Breast epithelium (tissue), 4 donors: ENCODE measurements at regions not wholly inside any gene's neighbourhood (a gene's known extent, or its start where the extent isn't known, plus 50 kb on each side); places are given as distances from the start of the nearest gene placed in this dataset.

Experiments
- DNase-seq, 2 donors: peaks; one replicate each; pipeline ENCODE4 v3.0.0-alpha.2; 2019; ENCODE audit warnings: low spot score in 2 of 2
- H3K27ac ChIP-seq, 2 donors: fragments of 200-600 bp; sonication (generic) in 1 of 2; one replicate each; pipeline ENCODE4 v1.5.1; 2016 to 2019; ENCODE audit warnings: mild to moderate bottlenecking in 1 of 2
- H3K27me3 ChIP-seq, 2 donors: fragments of 200-600 bp; sonication (generic) in 1 of 2; one replicate each; pipeline versions ENCODE4 v1.5.1 to v1.6.0; 2017 to 2019; ENCODE audit warnings: control low read depth in 1 of 2, mild to moderate bottlenecking in 1 of 2
- H3K36me3 ChIP-seq: fragments of 200-600 bp; one replicate; pipeline ENCODE4 v1.5.1; 2019
- H3K4me1 ChIP-seq, 2 donors: fragments of 200-600 bp; sonication (generic); one replicate each; pipeline ENCODE4 v1.5.1; 2016 to 2019; ENCODE audit warnings: control low read depth in 1 of 2
- H3K4me3 ChIP-seq, 3 donors: fragments of 200-600 bp; sonication (generic); 1 replicate in 2 of 3; 2 replicates in 1 of 3; pipeline ENCODE4 v1.5.1; 2016 to 2019; ENCODE audit warnings: mild to moderate bottlenecking in 3 of 3, moderate library complexity in 2 of 3
- H3K9me3 ChIP-seq, 2 donors: fragments of 200-600 bp; sonication (generic) in 1 of 2; one replicate each; pipeline ENCODE4 v1.5.1; 2016 to 2019; ENCODE audit warnings: control low read depth in 1 of 2
- POLR2A ChIP-seq: fragments of 450-650 bp; IDR thresholded peaks from one replicate; pipeline ENCODE4 v1.6.1; 2016; ENCODE audit warnings: antibody characterized with exemption, mild to moderate bottlenecking, moderate library complexity
- POLR2AphosphoS5 ChIP-seq, 3 donors: sonication (generic); formaldehyde crosslinking; IDR thresholded peaks; one replicate each; pipeline ENCODE4 v1.6.1; 2017; ENCODE audit warnings: antibody characterized with exemption in 3 of 3
- intact Hi-C: fragments of 100-400 bp; cut with DNase I; formaldehyde crosslinking; loops from one replicate; pipeline ENCODE4 v1.15.1; 2023; ENCODE audit warnings: low total_unique reads
- TF ChIP-seq, protein P1 (sequence below), 3 donors: fragments of 450-650 bp; IDR thresholded peaks; one replicate each; pipeline ENCODE4 v1.5.1; 2016 to 2017; ENCODE audit warnings: antibody characterized with exemption in 3 of 3, mild to moderate bottlenecking in 3 of 3, moderate library complexity in 3 of 3

DNA sequence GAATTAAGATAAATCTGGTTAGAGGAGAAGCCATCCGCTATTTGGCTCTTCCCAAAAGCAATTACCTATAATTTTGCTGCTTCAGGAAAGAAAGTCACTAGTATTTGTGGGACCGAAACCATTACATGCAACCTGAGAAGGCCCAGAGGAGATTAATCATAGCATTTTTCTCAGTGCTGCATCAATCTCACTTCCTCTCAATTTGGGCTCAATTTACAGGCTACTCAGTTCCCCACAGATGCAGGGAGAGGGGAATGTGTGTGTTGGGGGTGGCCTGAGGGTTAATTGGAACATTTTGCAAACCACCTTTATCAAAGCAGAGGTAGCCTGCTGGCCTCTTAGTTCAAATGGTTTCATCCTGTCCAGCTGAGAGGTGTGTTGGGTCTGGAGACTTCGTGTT, 394.7 kb upstream of the ASIC2 start:
- Histone ChIP-seq H3K27ac (no peak overlapping the region), H3K4me1 (no peaks in the 10 kb centered on the region), H3K9me3 (no peaks in the 10 kb centered on the region), H3K36me3 (no peaks in the 10 kb centered on the region), H3K27me3 (no peaks in the 10 kb centered on the region), H3K4me3 (no peak overlapping the region)
- no peak for DNase-seq
- TF ChIP-seq POLR2A, result no peak
- TF ChIP-seq, protein P1, sequence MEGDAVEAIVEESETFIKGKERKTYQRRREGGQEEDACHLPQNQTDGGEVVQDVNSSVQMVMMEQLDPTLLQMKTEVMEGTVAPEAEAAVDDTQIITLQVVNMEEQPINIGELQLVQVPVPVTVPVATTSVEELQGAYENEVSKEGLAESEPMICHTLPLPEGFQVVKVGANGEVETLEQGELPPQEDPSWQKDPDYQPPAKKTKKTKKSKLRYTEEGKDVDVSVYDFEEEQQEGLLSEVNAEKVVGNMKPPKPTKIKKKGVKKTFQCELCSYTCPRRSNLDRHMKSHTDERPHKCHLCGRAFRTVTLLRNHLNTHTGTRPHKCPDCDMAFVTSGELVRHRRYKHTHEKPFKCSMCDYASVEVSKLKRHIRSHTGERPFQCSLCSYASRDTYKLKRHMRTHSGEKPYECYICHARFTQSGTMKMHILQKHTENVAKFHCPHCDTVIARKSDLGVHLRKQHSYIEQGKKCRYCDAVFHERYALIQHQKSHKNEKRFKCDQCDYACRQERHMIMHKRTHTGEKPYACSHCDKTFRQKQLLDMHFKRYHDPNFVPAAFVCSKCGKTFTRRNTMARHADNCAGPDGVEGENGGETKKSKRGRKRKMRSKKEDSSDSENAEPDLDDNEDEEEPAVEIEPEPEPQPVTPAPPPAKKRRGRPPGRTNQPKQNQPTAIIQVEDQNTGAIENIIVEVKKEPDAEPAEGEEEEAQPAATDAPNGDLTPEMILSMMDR (IDR thresholded peaks at IDR 0.05), result no peak
- no peak for TF ChIP-seq POLR2AphosphoS5 (IDR thresholded peaks at IDR 0.05)
- intact Hi-C loops, result no loop called here

DNA sequence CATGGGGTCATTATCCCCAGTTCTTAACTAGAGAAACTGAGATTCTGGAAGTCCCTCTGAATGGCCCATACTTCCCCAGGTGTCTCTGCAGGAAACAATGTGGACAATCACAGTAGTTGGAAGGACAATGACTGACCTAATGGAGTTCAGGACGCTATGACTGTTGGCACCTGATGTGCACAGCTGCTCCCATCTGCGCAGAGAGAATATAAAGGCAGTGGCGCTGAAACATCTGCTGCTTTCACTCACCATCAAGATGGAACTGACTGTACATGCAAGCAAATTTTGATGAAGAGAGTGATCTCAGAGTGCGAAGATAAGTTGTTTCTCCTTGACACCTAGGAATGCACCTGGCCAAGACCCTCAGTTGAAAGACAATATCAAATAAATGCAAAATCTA, 395.7 kb upstream of the ASIC2 start:
- DNase-seq, result no peak
- Histone ChIP-seq H3K4me1 (no peaks in the 10 kb centered on the region), H3K27me3 (no peaks in the 10 kb centered on the region), H3K4me3 (no peak overlapping the region), H3K36me3 (no peaks in the 10 kb centered on the region), H3K27ac (no peak overlapping the region), H3K9me3 (no peaks in the 10 kb centered on the region)
- intact Hi-C loops, result no loop called here
- TF ChIP-seq POLR2AphosphoS5 (IDR thresholded peaks at IDR 0.05) (no peak), POLR2A (no peak)
- TF ChIP-seq, protein P1 (IDR thresholded peaks at IDR 0.05), result no peak

GRCh38 chr17:33689725-33690124, 396.6 kb upstream of the ASIC2 start:
- no peaks in the 10 kb centered on the region for H3K36me3 ChIP-seq
- H3K4me3 ChIP-seq, result no peak overlapping the region
- intact Hi-C loops, result no loop called here
- no peaks in the 10 kb centered on the region for H3K27me3 ChIP-seq
- no peaks in the 10 kb centered on the region for H3K9me3 ChIP-seq
- DNase-seq, result no peak
- no peak for TF ChIP-seq POLR2A
- H3K27ac ChIP-seq, result no peak overlapping the region
- H3K4me1 ChIP-seq, result no peaks in the 10 kb centered on the region

DNA sequence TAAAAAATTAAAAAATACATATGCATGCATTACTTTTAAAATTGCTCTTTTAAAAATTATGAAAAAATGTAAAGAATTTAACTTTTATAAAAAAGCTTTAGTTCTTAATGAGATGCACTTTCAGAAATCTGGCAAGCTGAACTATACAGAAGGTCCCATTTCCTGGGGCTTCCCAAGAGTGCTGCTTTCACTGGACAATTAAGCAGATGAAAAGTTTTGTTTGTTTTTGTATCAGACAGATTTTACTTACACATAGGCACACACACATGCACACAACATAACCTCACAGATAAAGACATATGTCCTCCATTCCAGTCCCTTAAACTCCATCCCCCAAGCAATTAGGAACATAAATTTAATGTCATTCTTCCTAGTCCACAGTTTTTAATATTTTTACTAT, 402.3 kb upstream of the ASIC2 start:
- TF ChIP-seq, protein P1 (IDR thresholded peaks at IDR 0.05), result no peak
- no peak for TF ChIP-seq POLR2A
- no peak for TF ChIP-seq POLR2AphosphoS5 (IDR thresholded peaks at IDR 0.05)
- Histone ChIP-seq H3K27ac (no peak overlapping the region), H3K9me3 (no peaks in the 10 kb centered on the region), H3K27me3 (peaks cover 0 to 7% of the 10 kb centered on the region in 2 donors), H3K4me3 (no peak overlapping the region), H3K36me3 (no peaks in the 10 kb centered on the region), H3K4me1 (no peaks in the 10 kb centered on the region)
- no peak for DNase-seq
- intact Hi-C loops, result no loop called here

- TF ChIP-seq, protein P1 (IDR thresholded peaks at IDR 0.05), result no peak
- TF ChIP-seq POLR2AphosphoS5 (IDR thresholded peaks at IDR 0.05), result no peak
- no peak for TF ChIP-seq POLR2A
- intact Hi-C loops, result no loop called here
- Histone ChIP-seq H3K27ac (no peak overlapping the region), H3K27me3 (peaks cover 0 to 9% of the 10 kb centered on the region in 2 donors), H3K9me3 (no peaks in the 10 kb centered on the region), H3K4me3 (no peak overlapping the region), H3K36me3 (no peaks in the 10 kb centered on the region), H3K4me1 (no peaks in the 10 kb centered on the region)
- no peak for DNase-seq
These were observed 403.0 kb upstream of the ASIC2 start for GRCh38 chr17:33696102-33696501.

GRCh38 chr17:33697557-33697956, 404.5 kb upstream of the ASIC2 start:
- Histone ChIP-seq H3K4me3 (no peak overlapping the region), H3K4me1 (no peaks in the 10 kb centered on the region), H3K27me3 (peaks cover 0 to 9% of the 10 kb centered on the region in 2 donors), H3K9me3 (no peaks in the 10 kb centered on the region), H3K36me3 (no peaks in the 10 kb centered on the region), H3K27ac (no peak overlapping the region)
- no peak for DNase-seq
- TF ChIP-seq POLR2AphosphoS5 (IDR thresholded peaks at IDR 0.05), result no peak
- TF ChIP-seq, protein P1 (IDR thresholded peaks at IDR 0.05), result no peak
- intact Hi-C loops, result no loop called here
